BLaER1 (cell line): ENCODE measurements at regions not wholly inside any gene's neighbourhood (a gene's known extent, or its start where the extent isn't known, plus 50 kb on each side); places are given as distances from the start of the nearest gene placed in this dataset.

ENCODE experiments used
- H3K27ac ChIP-seq: shearing (Covaris generic); formaldehyde crosslinking; 2 replicates; pipeline ENCODE4 v1.8.1; 2022
- H3K27me3 ChIP-seq: shearing (Covaris generic); formaldehyde crosslinking; 2 replicates; pipeline ENCODE4 v1.8.1; 2022
- H3K36me3 ChIP-seq: shearing (Covaris generic); formaldehyde crosslinking; 2 replicates; pipeline ENCODE4 v1.8.1; 2022
- H3K4me1 ChIP-seq: shearing (Covaris generic); formaldehyde crosslinking; 2 replicates; pipeline ENCODE4 v1.8.1; 2022
- H3K4me2 ChIP-seq: shearing (Covaris generic); formaldehyde crosslinking; 2 replicates; pipeline ENCODE4 v1.8.1; 2022
- H3K4me3 ChIP-seq: shearing (Covaris generic); formaldehyde crosslinking; 2 replicates; pipeline ENCODE4 v1.8.1; 2022
- H3K9ac ChIP-seq: shearing (Covaris generic); formaldehyde crosslinking; 2 replicates; pipeline ENCODE4 v1.8.1; 2022
- H3K9me3 ChIP-seq: shearing (Covaris generic); formaldehyde crosslinking; 2 replicates; pipeline ENCODE4 v1.8.1; 2022
- H4K20me1 ChIP-seq: shearing (Covaris generic); formaldehyde crosslinking; 2 replicates; pipeline ENCODE4 v1.8.1; 2022
- Cebpa-rat ChIP-seq: shearing (Covaris generic); IDR thresholded peaks from 2 replicates; pipeline ENCODE4 v1.8.1; 2022

DNA sequence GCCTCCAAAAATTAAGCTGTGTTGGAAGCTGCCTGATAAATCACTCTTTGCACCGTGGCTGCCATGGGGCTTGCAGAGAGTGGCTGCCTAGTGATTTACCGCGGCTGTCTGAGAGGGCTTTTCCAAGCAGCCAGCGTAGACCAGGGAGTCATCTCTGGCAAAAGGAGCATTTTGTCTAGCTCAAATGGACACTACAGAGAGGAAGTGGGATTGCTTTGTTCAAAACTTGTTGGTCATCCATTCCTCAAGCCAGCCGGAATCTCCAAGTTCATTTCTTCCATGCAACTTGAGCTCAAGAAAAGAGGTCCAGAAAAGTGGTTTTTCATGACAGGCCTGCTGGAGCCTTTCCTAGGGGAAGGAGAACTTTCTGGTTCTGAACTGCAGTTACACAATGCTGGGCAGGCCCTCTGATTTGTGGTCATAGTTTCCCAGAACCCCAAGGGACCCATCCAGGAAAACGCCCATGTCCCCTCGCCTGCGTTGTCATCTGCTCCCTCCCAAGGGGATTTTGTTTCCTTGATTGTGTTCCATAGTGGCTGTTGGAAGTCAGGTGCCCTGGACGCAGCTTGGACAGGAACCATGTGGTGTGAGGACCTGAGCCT is 108.1 kb downstream of the TRIB2 start:
- TF ChIP-seq Cebpa-rat, result no peak
- Histone ChIP-seq H3K27me3 (no peaks in the 10 kb centered on the region), H3K4me1 (peaks cover 15% of the 10 kb centered on the region), H3K9me3 (no peaks in the 10 kb centered on the region), H3K9ac (no peak overlapping the region), H3K36me3 (no peaks in the 10 kb centered on the region), H3K27ac (0 out of 2 replicates have a peak overlapping the region, but pooled peaks have one; percentile 14), H4K20me1 (no peaks in the 10 kb centered on the region), H3K4me3 (no peak overlapping the region), H3K4me2 (peak overlapping the region; percentile 68)

DNA sequence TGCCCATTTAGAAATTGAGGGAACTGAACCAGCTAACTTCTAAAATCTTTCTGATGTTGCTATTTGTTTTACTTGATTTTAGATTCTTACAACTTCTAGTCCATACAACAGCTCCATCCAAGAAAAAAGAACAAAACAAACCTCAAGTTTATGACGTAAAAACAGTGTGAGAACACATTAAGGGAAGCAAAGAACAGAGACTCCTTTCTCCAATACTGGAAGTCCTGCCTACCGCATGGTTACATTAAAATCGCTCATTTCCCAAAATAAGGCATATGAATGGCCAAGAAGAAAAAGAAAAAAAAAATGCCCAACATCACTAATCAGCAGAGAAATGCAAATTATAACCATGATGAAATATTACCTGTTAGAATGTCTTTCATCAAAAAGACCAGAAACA is 110.0 kb downstream of the TRIB2 start:
- Histone ChIP-seq H3K27me3 (no peaks in the 10 kb centered on the region), H3K4me3 (no peak overlapping the region), H3K36me3 (no peaks in the 10 kb centered on the region), H3K27ac (no peak overlapping the region), H3K4me1 (peaks cover 15% of the 10 kb centered on the region), H3K9me3 (no peaks in the 10 kb centered on the region), H4K20me1 (no peaks in the 10 kb centered on the region), H3K4me2 (no peak overlapping the region), H3K9ac (no peak overlapping the region)
- TF ChIP-seq Cebpa-rat, result no peak

DNA sequence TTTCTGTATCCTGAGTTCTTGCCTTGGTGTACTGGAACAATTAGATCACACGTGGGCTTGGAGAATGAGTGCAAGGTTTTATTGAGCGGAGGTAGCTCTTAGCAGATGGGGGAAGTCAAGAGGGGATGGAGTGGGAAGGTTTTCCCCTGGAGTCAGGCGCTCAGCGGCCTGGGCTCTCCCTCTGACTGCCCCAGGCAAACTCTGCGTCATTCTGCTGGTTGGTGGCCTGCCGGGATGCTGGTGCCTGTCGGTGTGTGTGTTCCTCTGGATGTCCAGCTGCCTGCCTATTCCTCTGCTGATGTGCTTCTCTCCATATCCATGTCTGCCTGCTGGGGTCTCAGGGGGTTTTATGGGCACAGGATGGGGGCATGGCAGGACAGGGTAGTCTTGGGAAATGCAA is 111.0 kb downstream of the TRIB2 start:
- no peak overlapping the region for H3K9ac ChIP-seq
- no peak overlapping the region for H3K4me3 ChIP-seq
- no peak for TF ChIP-seq Cebpa-rat

DNA sequence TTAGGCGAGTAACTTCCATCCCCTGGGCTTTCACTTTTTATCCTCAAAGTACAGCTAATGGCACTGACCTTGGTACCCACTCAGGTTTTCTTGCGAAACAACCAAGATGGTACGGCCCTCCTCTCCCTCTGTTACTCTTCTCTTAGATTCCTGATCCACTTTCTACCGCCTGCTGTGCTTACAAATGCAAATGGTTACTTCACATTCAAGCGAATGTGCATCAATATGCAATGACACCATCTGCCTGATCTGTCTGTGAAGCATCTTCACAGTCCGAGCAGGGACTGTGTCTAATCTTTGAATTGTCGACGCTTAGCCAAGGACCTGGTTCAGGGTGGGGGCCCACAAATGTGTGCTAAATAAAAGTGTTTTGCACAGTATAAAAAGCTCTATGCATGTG is 112.2 kb downstream of the TRIB2 start:
- Histone ChIP-seq H3K9ac (no peak overlapping the region), H3K27me3 (no peaks in the 10 kb centered on the region), H3K4me1 (peaks cover 14% of the 10 kb centered on the region), H3K27ac (no peak overlapping the region), H4K20me1 (no peaks in the 10 kb centered on the region), H3K4me3 (no peak overlapping the region), H3K36me3 (no peaks in the 10 kb centered on the region), H3K9me3 (no peaks in the 10 kb centered on the region), H3K4me2 (no peak overlapping the region)
- TF ChIP-seq Cebpa-rat, result no peak

More for the DNA sequence above, 111.0 kb downstream of the TRIB2 start:
- Histone ChIP-seq H4K20me1 (no peaks in the 10 kb centered on the region), H3K27ac (no peak overlapping the region), H3K36me3 (no peaks in the 10 kb centered on the region), H3K27me3 (no peaks in the 10 kb centered on the region), H3K9me3 (no peaks in the 10 kb centered on the region), H3K4me2 (no peak overlapping the region), H3K4me1 (peaks cover 15% of the 10 kb centered on the region)

DNA sequence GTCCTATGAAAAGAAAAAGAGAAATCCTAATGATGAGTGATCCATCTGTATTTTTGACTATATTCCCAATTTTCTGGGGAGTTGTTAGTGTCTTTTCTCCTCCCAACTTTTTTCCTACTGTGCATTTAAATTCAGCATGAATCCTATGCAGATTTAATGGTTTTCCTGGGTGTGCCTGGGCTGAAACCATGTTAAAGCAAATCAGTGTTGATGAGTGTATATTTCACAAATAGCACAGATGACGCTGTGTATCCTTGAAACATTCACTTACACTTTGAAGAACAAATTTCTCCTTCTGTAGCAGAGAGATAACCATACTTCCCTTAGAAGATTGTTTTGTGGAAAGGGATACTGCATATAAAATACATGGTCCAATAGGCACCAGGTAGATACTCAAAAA is 114.3 kb downstream of the TRIB2 start:
- H4K20me1 ChIP-seq, result no peaks in the 10 kb centered on the region
- H3K4me2 ChIP-seq, result no peak overlapping the region
- no peaks in the 10 kb centered on the region for H3K4me1 ChIP-seq
- H3K9me3 ChIP-seq, result no peaks in the 10 kb centered on the region
- H3K36me3 ChIP-seq, result no peaks in the 10 kb centered on the region
- no peak overlapping the region for H3K9ac ChIP-seq
- H3K27ac ChIP-seq, result no peak overlapping the region
- no peak overlapping the region for H3K4me3 ChIP-seq
- no peak for TF ChIP-seq Cebpa-rat
- no peaks in the 10 kb centered on the region for H3K27me3 ChIP-seq

DNA sequence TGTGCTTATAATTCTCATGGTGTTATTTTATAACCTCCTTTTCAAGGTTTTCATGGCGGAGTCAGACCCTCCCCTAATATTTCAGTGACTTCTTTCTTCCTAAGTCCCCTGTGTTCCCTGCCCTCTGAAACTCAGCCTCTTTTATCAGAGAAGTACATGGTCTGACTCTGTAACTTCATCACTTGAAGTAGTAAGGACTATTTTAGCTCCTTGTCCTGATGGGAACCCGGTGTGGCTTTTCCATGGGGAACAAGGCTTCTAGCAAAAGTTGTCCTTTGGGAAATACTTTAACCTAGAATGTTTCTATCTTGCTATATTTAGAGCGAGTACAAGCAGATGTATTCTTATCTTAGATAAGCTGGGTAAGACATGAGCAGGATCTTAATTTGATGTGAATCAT is 117.5 kb downstream of the TRIB2 start:
- Histone ChIP-seq H3K36me3 (no peaks in the 10 kb centered on the region), H3K9me3 (no peaks in the 10 kb centered on the region), H3K9ac (no peak overlapping the region), H3K27me3 (no peaks in the 10 kb centered on the region), H3K27ac (no peak overlapping the region), H4K20me1 (no peaks in the 10 kb centered on the region), H3K4me3 (no peak overlapping the region), H3K4me2 (no peak overlapping the region), H3K4me1 (no peaks in the 10 kb centered on the region)
- TF ChIP-seq Cebpa-rat, result no peak

DNA sequence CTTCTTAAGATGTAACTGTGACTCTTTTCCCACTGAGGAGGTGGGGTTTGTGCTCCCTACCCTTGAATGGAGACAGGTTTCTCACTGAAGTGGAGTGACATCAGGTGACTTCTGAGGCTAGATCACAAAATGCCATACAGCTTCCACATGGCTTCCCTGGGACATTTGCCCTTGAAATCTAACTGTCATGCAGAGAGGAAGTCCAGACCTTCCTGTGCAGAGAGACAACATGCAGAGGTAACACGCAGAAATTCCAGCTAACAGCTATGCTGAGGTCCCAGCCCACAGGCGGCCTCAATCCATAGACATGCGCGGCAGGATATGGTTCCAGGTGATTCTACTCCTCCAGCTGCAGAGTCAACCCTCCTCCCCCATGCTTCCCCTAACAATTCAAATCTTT is 119.0 kb downstream of the TRIB2 start:
- Histone ChIP-seq H3K4me3 (no peak overlapping the region), H3K9me3 (no peaks in the 10 kb centered on the region), H3K27me3 (no peaks in the 10 kb centered on the region), H3K9ac (no peak overlapping the region), H3K27ac (no peak overlapping the region), H4K20me1 (no peaks in the 10 kb centered on the region), H3K4me2 (no peak overlapping the region), H3K4me1 (no peaks in the 10 kb centered on the region), H3K36me3 (no peaks in the 10 kb centered on the region)
- no peak for TF ChIP-seq Cebpa-rat

DNA sequence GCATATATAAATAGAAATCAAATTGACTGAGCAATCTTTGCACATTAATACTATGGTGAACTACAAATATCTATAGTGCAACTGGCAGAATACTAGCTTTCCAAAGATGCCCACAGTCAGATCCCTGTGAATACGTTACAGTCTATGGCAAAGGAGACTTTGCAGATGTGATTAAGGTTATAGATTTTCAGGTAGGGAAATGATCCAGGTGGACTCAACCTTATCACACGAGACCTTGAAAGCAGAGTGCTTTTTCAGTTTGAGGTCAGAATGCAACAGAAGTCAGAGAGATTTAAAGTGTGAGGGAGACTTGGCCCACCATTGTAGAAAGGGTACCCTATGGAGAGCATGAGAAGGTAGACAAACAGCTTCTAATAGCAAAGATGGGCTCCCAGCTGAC is 122.6 kb downstream of the TRIB2 start:
- H3K27ac ChIP-seq, result no peak overlapping the region
- no peak overlapping the region for H3K4me2 ChIP-seq
- no peak for TF ChIP-seq Cebpa-rat
- H3K9me3 ChIP-seq, result no peaks in the 10 kb centered on the region
- no peaks in the 10 kb centered on the region for H3K27me3 ChIP-seq
- no peaks in the 10 kb centered on the region for H3K36me3 ChIP-seq
- H3K4me3 ChIP-seq, result no peak overlapping the region
- H3K9ac ChIP-seq, result no peak overlapping the region
- no peaks in the 10 kb centered on the region for H4K20me1 ChIP-seq
- no peaks in the 10 kb centered on the region for H3K4me1 ChIP-seq

DNA sequence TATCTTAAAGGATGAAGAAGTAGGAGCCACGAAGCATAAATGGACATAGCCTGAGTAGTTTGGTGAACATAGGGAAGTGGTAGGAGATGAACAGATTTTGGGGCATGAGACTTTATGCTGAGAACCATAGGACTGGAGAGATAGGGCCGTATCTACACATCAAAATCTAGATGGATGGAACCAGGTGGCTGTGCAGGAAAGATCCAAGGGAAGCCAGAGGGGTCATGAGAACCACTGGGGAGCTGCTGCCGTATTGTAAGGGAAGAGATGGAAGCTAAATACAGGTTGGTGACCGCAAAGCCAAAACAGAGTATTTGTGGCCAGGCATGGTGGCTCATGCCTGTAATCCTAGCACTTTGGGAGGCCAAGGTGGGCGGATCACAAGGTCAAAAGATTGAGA is 124.3 kb downstream of the TRIB2 start:
- Histone ChIP-seq H3K4me3 (no peak overlapping the region), H3K36me3 (no peaks in the 10 kb centered on the region), H3K9me3 (no peaks in the 10 kb centered on the region), H3K27me3 (no peaks in the 10 kb centered on the region), H3K4me1 (no peaks in the 10 kb centered on the region), H4K20me1 (no peaks in the 10 kb centered on the region), H3K4me2 (no peak overlapping the region), H3K27ac (no peak overlapping the region), H3K9ac (no peak overlapping the region)
- TF ChIP-seq Cebpa-rat, result no peak

DNA sequence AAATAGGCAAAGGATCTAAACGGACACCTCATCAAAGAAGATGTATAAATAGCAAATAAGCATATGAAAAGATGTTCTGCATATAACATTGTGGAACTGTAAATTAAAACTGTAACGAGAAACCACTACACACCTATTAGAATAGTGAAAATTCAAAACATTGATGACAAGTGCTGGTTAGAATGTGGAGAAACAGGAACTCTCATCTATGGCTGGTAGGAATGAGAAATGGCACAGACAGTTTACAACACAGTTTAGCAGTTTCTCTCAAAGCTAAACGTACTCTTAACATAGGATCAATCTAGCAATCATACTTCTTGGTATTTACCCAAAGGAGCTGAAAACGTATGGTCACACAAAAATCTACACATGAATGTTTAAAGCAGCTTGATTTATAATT is 126.2 kb downstream of the TRIB2 start:
- H3K9me3 ChIP-seq, result no peaks in the 10 kb centered on the region
- H3K27ac ChIP-seq, result no peak overlapping the region
- H4K20me1 ChIP-seq, result no peaks in the 10 kb centered on the region
- H3K4me2 ChIP-seq, result no peak overlapping the region
- no peak overlapping the region for H3K4me3 ChIP-seq
- no peaks in the 10 kb centered on the region for H3K36me3 ChIP-seq
- no peak overlapping the region for H3K9ac ChIP-seq
- no peak for TF ChIP-seq Cebpa-rat
- no peaks in the 10 kb centered on the region for H3K4me1 ChIP-seq
- H3K27me3 ChIP-seq, result no peaks in the 10 kb centered on the region

DNA sequence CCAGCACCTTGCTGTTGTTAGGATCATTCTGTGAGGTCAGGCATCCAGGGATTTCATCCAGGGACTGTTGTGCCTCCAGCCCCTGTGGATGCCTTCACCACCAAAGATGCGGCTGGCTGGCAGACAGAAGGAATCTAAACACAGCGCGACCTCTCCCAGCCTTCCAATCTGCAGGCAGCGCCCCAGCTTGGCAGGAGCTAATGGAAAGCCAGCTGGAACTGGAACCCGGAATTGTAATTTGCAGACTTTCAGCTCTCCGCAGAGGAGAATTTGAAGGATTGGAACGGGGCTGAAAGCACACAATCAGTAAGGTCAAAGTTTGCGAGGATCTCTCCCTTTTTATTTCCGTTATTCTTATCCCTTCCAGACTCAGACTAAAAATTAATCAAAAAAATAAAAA is 127.8 kb downstream of the TRIB2 start:
- Histone ChIP-seq H3K9ac (no peak overlapping the region), H3K9me3 (no peaks in the 10 kb centered on the region), H3K27me3 (no peaks in the 10 kb centered on the region), H3K27ac (no peak overlapping the region), H4K20me1 (no peaks in the 10 kb centered on the region), H3K4me2 (no peak overlapping the region), H3K36me3 (no peaks in the 10 kb centered on the region), H3K4me1 (no peaks in the 10 kb centered on the region), H3K4me3 (no peak overlapping the region)
- no peak for TF ChIP-seq Cebpa-rat
